GM21723 (cell line): ENCODE measurements at regions not wholly inside any gene's neighbourhood (a gene's known extent, or its start where the extent isn't known, plus 50 kb on each side); places are given as distances from the start of the nearest gene placed in this dataset.
"Not testable (repeated sequence)": the region's sequence is repeated elsewhere in the genome, so short reads cannot be mapped to it uniquely, and the experiment has no call there.

Source experiments
- ATAC-seq: cut with Tn5 transposase; IDR thresholded peaks from one replicate; pipeline ENCODE4 v1.9.1; 2021; ENCODE audit warnings: mild to moderate bottlenecking, moderate library complexity; ENCODE audit not compliant: unreplicated experiment

GRCh38 chr7:126179916-126180315, 1072.8 kb downstream of the GRM8 start:
- no peak for ATAC-seq

- no peak for ATAC-seq
These were observed 1073.9 kb downstream of the GRM8 start for GRCh38 chr7:126178865-126179264.

DNA sequence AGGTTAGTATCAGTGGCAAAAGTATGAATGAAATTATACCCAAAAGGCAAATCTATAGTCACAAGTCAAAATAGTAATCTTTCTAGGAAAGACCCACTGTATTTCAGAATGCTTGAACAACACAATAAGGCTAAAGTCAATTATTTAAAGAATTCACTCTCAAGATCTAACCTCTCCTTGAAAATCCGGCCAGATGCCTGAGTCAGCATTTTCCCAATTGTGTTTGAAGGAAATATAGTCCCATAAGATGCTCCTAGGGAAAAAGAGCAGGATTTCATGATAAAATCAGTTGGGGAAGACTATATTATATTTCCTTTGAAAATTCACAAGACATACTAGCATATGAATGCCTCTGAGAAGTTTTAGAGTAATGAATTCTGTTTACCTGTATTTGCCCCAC, 1075.0 kb downstream of the GRM8 start:
- no peak for ATAC-seq

DNA sequence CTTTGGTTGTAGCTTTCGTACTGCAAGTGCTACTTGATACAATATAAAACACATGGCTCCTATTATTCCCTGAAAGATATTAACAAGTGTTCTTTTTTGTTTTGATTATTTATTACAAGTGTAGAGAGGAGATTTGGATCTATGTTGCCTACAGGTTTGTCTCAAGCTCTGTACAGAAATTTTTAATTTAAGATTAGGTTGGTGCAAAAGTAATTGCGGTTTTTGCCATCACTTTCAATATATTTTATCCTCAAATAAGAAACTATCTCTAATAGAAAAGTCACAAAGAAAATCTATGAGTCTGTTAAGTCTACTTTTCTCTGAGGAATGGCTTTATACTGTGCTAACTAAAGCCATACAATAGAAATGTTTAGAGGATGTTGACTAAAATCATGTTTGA, 1086.1 kb downstream of the GRM8 start:
- no peak for ATAC-seq

DNA sequence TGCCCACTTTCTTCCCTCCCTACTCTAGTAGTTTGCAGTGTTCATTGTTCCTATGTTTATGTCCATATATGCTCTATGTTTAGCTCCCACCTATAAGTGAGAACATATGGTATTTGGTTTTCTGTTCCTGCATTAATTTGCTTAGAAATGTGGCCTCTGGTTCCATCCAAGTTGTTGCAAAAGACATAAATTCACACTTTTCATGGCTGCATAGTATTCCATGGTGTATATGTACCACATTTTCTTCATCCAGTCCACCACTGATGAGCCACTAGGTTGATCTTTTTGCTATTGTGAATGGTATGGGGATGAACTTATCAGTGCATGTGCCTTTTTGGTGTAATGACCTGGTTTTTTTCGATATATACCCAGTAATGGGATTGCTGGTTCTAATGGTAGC, 1089.1 kb downstream of the GRM8 start:
- ATAC-seq: no peak

GRCh38 chr7:126157391-126157790, 1095.3 kb downstream of the GRM8 start:
- ATAC-seq: no peak

DNA sequence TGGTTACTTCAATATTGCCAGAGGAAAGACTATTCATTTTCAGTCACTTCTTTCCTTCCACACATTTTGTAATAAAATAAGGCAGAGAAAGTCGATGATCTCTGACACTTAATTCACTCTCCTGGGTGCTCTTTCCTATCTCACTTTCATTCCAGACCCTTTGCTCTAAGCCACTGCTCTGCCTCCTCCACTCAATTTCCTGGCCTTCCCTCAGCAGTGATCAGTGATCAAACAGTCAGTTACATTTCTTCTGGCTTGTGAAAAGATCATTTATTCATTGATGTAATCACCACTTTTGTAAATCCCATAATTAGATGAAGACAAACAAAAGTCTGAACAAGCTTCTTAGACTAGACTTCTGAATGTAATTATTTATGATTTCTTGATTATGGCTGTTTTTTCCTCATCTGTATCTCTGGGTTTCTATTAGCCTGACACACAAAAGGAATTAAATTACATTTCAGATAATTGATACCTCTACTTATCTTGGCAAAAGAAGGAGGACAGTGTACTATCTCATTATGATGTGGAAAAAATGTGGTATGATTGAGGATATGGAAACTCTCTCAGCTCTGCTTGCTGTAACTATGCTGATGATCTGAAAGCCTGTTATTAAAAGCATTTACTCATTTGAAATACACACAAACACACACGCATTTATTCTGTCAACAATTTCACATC, 1102.3 kb downstream of the GRM8 start:
- ATAC-seq: no peak

DNA sequence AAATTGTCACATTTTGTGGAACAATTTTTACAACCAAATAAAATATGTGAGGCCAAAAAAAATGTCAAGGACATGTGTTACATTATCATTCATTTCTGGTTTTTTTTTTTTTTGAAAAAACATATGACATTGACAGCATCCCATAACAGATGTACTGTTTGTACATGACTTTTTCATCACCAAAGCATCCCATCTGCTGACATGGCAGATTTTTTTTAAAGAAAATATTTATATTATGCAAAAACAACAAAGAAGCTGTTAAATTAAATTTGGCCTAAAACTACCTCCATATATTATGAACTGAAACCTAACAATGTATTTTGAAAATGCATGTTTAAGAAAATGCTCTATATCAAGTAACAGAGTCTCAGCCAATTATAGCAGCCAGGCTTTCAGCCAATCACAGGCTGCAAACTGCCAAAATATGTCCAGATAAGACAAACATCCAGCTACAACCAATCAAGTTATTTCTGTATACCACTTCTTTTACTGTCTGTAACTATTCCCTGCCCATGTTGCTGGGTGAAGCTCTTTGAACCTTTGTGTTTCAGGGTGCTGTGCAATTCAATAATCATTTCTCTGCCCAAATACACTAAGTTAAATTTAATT, 1111.8 kb downstream of the GRM8 start:
- no peak for ATAC-seq

- no peak for ATAC-seq
These were observed 1132.8 kb downstream of the GRM8 start for GRCh38 chr7:126119981-126120380.

- no peak for ATAC-seq
These were observed 1149.2 kb downstream of the GRM8 start for GRCh38 chr7:126103582-126103981.

GRCh38 chr7:126083014-126083413, 1153.4 kb upstream of the POT1 start:
- no peak for ATAC-seq

DNA sequence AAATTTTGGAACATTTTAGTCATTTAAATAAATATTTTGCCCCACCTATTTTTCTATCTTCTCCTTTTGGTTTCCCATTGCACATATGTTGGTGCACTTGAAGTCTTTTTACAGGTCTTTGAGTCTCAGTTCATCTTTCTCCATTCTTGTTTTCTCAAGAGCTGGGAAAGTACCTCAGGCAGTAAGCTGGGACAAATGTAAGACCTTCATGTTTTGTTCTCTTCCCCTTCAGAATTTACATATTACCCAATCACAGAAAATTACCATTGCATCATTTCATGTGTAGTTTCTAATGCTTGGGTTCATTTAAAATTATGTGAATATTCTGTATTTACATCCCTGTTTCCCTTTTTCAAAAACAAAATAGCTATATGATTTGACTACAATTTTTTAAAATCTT, 1150.0 kb upstream of the POT1 start:
- peak; percentile 72 for ATAC-seq

DNA sequence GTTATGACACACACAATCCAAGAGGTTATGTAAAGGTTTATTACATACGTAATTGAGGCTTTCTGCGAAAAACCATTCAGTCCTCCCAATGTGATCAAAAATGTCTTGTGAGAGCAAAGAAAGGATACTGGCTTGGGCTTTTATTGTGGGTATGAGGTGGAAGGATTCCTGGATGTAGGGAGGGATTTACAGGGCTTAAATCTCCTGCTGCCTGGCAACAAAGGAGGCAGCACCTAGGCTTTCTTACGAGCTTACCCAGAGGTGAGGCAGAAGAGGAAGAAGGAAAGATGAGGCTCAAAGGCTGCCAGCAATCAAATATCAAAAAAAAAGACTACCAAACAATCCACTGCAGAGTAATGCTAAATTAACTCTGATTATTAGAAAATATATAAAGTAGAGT, 1149.5 kb upstream of the POT1 start:
- no peak for ATAC-seq

GRCh38 chr7:126065766-126066165, 1136.1 kb upstream of the POT1 start:
- ATAC-seq: no peak

DNA sequence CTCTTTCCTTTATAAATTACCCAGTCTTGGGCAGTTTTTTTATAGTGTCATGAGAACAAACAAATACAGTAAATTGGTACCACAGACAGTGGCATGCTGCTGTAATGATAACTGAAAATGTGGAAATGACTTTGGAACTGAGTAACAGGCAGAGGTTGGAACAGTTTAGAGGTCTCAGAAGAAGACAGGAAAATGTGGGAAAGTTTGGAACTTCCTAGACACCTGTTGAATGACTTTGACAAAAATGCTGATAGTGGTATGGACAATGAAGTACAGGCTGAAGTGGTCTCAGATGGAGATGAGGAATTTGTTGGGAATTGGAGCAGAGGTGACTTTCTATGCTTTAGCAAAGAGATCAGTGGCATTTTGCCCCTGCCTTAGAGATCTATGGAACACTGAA, 1128.4 kb upstream of the POT1 start:
- ATAC-seq: no peak

DNA sequence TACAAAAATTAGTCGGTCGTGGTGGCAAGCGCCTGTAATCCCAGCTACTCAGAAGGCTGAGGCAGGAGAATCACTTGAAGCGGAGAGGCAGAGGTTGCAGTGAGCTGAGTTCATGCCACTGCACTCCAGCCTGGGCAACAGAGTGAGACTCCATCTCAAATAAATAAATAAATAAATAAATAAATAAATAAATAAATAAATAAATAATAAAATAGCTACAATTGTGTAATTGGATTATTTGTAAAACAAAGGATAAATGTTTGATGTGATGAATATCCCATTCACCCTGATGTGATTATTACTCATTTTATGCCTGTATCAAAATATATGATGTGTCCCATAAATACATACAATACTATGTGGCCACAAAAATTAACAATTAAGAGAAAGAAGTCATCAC, 1127.0 kb upstream of the POT1 start:
- ATAC-seq: not testable (repeated sequence)

DNA sequence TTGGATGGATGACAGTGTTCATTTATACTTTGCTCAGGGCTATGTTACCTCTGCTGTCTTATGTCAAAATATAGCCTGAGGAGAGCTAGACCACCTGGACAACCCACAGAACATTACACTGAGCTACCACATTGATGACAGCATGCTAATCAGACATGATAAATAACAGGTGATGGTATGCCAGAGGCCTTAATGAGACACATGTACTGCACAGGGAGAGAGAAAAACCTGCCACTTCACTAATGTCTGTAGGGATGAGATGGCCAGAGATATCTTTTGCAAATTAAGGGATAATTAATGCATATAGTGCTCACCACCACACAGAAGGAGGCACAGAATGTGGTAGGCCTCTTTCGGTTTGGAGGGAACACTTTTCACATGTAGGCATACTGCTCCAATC, 1122.6 kb upstream of the POT1 start:
- ATAC-seq: no peak

- ATAC-seq: no peak
These were observed 1115.0 kb upstream of the POT1 start for GRCh38 chr7:126044662-126045061.

- ATAC-seq: no peak
These were observed 1111.8 kb upstream of the POT1 start for GRCh38 chr7:126041472-126041871.

DNA sequence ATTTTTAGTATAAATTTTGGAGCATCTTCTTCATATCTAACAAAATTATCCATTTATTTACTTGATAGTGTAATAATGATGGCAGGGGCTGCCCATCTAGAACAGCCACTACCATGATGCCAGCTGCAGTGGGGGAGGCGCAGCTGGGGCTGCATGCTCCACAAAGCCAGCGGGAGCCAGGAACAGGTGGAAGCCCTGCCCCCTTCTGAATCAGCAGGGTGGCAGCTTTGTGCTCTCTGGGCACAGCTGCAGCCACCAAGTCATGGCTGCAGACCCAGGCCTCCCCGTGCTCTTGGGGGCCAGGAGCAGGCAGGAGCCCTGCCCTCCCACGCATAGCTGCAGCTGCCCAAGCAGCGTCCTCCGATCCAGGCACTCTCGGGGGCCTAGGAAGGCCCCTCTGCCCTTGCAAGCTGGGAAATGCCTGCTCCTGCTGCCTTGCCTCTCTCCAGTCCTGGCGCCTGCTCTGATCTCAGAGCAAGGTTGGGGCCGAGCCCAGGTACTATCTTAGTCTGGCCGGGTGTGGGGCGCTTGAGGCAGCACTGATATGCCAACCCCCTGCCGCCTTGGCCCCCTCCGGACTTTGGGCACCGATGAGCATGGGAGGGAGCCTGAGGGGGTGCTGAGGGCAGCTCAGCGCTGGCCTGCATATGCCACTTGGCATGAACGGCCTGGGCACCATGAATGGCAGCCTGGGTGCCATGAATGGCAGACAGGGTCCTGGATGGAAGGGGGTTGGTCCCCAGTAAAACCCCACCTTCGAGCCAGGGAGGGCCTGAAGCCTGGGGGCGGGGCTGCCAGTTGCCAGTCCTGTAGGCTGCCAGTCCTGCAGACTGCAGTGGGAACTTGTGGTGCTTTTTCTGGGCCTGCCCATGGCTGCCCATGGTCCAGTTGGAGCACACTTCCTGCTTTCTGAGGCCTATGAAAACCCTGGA, 1110.8 kb upstream of the POT1 start:
- no peak for ATAC-seq

- no peak for ATAC-seq
These were observed 1096.9 kb upstream of the POT1 start for GRCh38 chr7:126026421-126027088.
